K562 (cell line): ENCODE measurements at regions not wholly inside any gene's neighbourhood (a gene's known extent, or its start where the extent isn't known, plus 50 kb on each side); places are given as distances from the start of the nearest gene placed in this dataset.

ENCODE experiments used
- ATAC-seq: fragments of 200-7000 bp; cut with Tn5 transposase; 3 replicates; pipeline ENCODE4 v1.9.1; 2020; ENCODE audit warnings: moderate library complexity
- BruUV-seq: library from RNA; stranded (reverse); fragments of 400-500 nt; replicated peaks from 2 replicates; lab custom pipeline; 2021; lab: Mats Ljungman, UMichigan
- CTCF ChIA-PET: fragments of 300-600 bp; formaldehyde crosslinking; extraction: SDS; loops from one replicate; lab custom pipeline; 2021; ENCODE audit warnings: low intra/inter-chr PET ratio; lab: Yijun Ruan, JAX
- POLR2A ChIA-PET: fragments of 300-600, 350-650 bp; sonication (Branson Sonifier 250); formaldehyde crosslinking; extraction: SDS; loops from one replicate; lab custom pipeline; 2021; ENCODE audit warnings: antibody characterized with exemption, inconsistent platforms; lab: Yijun Ruan, JAX
- DNase-seq, 4 experiments: peaks; one replicate each; pipeline versions ENCODE4 v3.0.0 to v3.0.0-alpha.2; 2011 to 2018; ENCODE audit warnings: low spot score in 3 of 4, mixed read lengths in 3 of 4; ENCODE audit errors: extremely low read depth in 1 of 4
- FAIRE-seq: peaks from 2 replicates; lab custom pipeline; 2011; peaks lifted over from hg19 to GRCh38; lab: Jason Lieb, UNC
- H2AFZ ChIP-seq: 2 replicates; pipeline ENCODE4 v1.6.0; 2011; ENCODE audit warnings: low read depth, low read length, control low read depth, inconsistent platforms
- H3K27ac ChIP-seq: fragments of 200-600 bp; 3 replicates; pipeline ENCODE4 v1.8.0; 2011; ENCODE audit warnings: low read depth, mild to moderate bottlenecking, control low read depth, inconsistent platforms, low read length, moderate library complexity, mixed read lengths; ENCODE audit errors: extremely low read depth
- H3K27me3 ChIP-seq, 2 experiments: fragments of 300-600 bp in 1 of 2; 2 replicates in 1 of 2; 3 replicates in 1 of 2; pipeline versions ENCODE4 v1.6.0 to v1.8.0; 2011; ENCODE audit warnings: inconsistent platforms in 2 of 2, low read length in 2 of 2, mild to moderate bottlenecking in 1 of 2, mixed read lengths in 1 of 2, moderate library complexity in 1 of 2; ENCODE audit not compliant: control insufficient read depth in 2 of 2, insufficient read depth in 2 of 2
- H3K36me3 ChIP-seq: fragments of 300-600 bp; 3 replicates; pipeline ENCODE4 v1.8.0; 2011; ENCODE audit warnings: mild to moderate bottlenecking, low read length, inconsistent platforms; ENCODE audit not compliant: control insufficient read depth, insufficient read depth
- H3K4me1 ChIP-seq, 2 experiments: fragments of 200-600 bp in 1 of 2; replicated peaks in 1 of 2; 2 replicates in 1 of 2; 3 replicates in 1 of 2; pipeline versions ENCODE4 v1.5.1 to v1.8.0; 2011; ENCODE audit warnings: inconsistent platforms in 2 of 2, low read length in 2 of 2, mild to moderate bottlenecking in 1 of 2, mixed read lengths in 1 of 2, moderate library complexity in 1 of 2; ENCODE audit not compliant: control insufficient read depth in 2 of 2, insufficient read depth in 2 of 2
- H3K4me2 ChIP-seq: 2 replicates; pipeline ENCODE4 v1.6.1; 2011; ENCODE audit warnings: low read length, control low read depth, inconsistent platforms, mixed read lengths; ENCODE audit not compliant: insufficient read depth
- H3K4me3 ChIP-seq: fragments of 200-600 bp; sonication (generic), shearing (Covaris generic); 2 replicates; pipeline ENCODE4 v1.5.1; 2016; ENCODE audit warnings: control low read depth, inconsistent platforms
- H3K79me2 ChIP-seq: fragments of 200-600 bp; 3 replicates; pipeline ENCODE4 v1.8.0; 2011; ENCODE audit warnings: low read length, inconsistent platforms; ENCODE audit not compliant: control insufficient read depth, insufficient read depth
- H3K9ac ChIP-seq, 2 experiments: 2 replicates each; pipeline versions ENCODE4 v1.6.0 to v1.6.1; 2011; ENCODE audit warnings: low read depth in 2 of 2, low read length in 2 of 2, control low read depth in 1 of 2, inconsistent platforms in 1 of 2, mild to moderate bottlenecking in 1 of 2, mixed read lengths in 1 of 2; ENCODE audit not compliant: insufficient read depth in 1 of 2
- H3K9me1 ChIP-seq: one replicate; pipeline ENCODE4 v1.6.0; 2011; ENCODE audit warnings: inconsistent platforms, mild to moderate bottlenecking, low read length, moderate library complexity; ENCODE audit not compliant: control insufficient read depth, insufficient read depth
- H3K9me3 ChIP-seq: replicated peaks from 2 replicates; pipeline ENCODE4 v1.5.1; 2011; ENCODE audit warnings: low read depth, low read length, inconsistent platforms; ENCODE audit not compliant: control insufficient read depth, insufficient read depth
- H4K20me1 ChIP-seq: replicated peaks from 2 replicates; pipeline ENCODE4 v1.6.1; 2011; ENCODE audit warnings: low read length, inconsistent platforms, mixed read lengths; ENCODE audit not compliant: control insufficient read depth, insufficient read depth
- HDGF ChIP-seq: fragments of 450-650 bp; IDR thresholded peaks from 2 replicates; pipeline ENCODE4 v1.6.1; 2016
- MITF ChIP-seq: IDR thresholded peaks from 2 replicates; pipeline ENCODE4 v1.6.1; 2014; ENCODE audit warnings: antibody characterized with exemption
- MTA2 ChIP-seq: fragments of 450-650 bp; IDR thresholded peaks from 2 replicates; pipeline ENCODE4 v1.6.1; 2016; ENCODE audit warnings: low read depth
- MYBL2 ChIP-seq, 2 experiments: fragments of 450-650 bp in 1 of 2; sonication (generic) in 1 of 2; formaldehyde crosslinking in 1 of 2; IDR thresholded peaks; 2 replicates each; pipeline versions ENCODE4 v1.6.1 to v1.8.1; 2017 to 2022; ENCODE audit warnings: borderline replicate concordance in 1 of 2, inconsistent platforms in 1 of 2, low read depth in 1 of 2, mild to moderate bottlenecking in 1 of 2, missing genetic modification reagents in 1 of 2, moderate library complexity in 1 of 2
- PBX2 ChIP-seq, 2 experiments: IDR thresholded peaks in 1 of 2; conservative IDR thresholded peaks in 1 of 2; 2 replicates each; pipeline ENCODE4 v1.6.1; 2016; ENCODE audit warnings: low read depth in 2 of 2, mild to moderate bottlenecking in 1 of 2, missing compliant biosample characterization in 1 of 2, missing genetic modification characterization in 1 of 2, moderate library complexity in 1 of 2
- SIN3B ChIP-seq: fragments of 450-650 bp; IDR thresholded peaks from 2 replicates; pipeline ENCODE4 v1.6.1; 2017; ENCODE audit warnings: low read depth, mild to moderate bottlenecking, moderate library complexity
- ZNF408 ChIP-seq: fragments of 250-450 bp; sonication (Bioruptor Pico); IDR thresholded peaks from 2 replicates; pipeline ENCODE4 v1.4.0; 2020; ENCODE audit warnings: low read depth, mild to moderate bottlenecking, moderate library complexity
- ZNF76 ChIP-seq: fragments of 250-450 bp; sonication (Bioruptor Pico); IDR thresholded peaks from 2 replicates; pipeline ENCODE4 v1.4.0; 2020; ENCODE audit warnings: mild to moderate bottlenecking, moderate library complexity, borderline replicate concordance
- WGBS: fragments of 100-300 bp; shearing (Covaris generic); methylation state at CpG from one replicate; pipeline ENCODE4 v1.1.6; 2016; ENCODE audit warnings: low coverage, mixed read lengths; ENCODE audit not compliant: insufficient coverage; ENCODE audit errors: missing lambda C conversion rate; 5-methylcytosine and 5-hydroxymethylcytosine counted together
- in situ Hi-C: fragments of 300-500 bp; cut with MboI; formaldehyde crosslinking; loops from 4 replicates; pipeline ENCODE4 v1.15.0; 2018; ENCODE audit warnings: inconsistent platforms, mixed read lengths
- intact Hi-C: fragments of 100-400 bp; cut with micrococcal nuclease; formaldehyde crosslinking; loops from 2 replicates; pipeline ENCODE4 v1.14.2; 2022
- TF ChIP-seq, protein P1 (sequence below): fragments of 250-450 bp; sonication (Bioruptor Pico); IDR thresholded peaks from 2 replicates; pipeline ENCODE4 v1.4.0; 2020; ENCODE audit warnings: mild to moderate bottlenecking
- TF ChIP-seq, protein P2 (sequence below): sonication (generic); formaldehyde crosslinking; IDR thresholded peaks from 2 replicates; pipeline ENCODE4 v1.8.0; 2022; ENCODE audit warnings: mild to moderate bottlenecking, missing genetic modification reagents

- TF ChIP-seq SIN3B (no peak), PBX2 (CRISPR knock-in tag; IDR thresholded peaks at IDR 0.05; ENCODE audit: low read depth) (no peak), PBX2 (tag; conservative IDR thresholded peaks at IDR 0.05; ENCODE audit: low read depth) (no peak), HDGF (no peak), ZNF76 (CRISPR knock-in tag) (no peak), MYBL2 (IDR thresholded peaks at IDR 0.05; ENCODE audit: low read depth) (no peak), MYBL2 (CRISPR knock-in tag; IDR thresholded peaks at IDR 0.05; ENCODE audit: borderline replicate concordance) (no peak), MITF (no peak), ZNF408 (CRISPR knock-in tag) (no peak), MTA2 (no peak)
- TF ChIP-seq, protein P1, sequence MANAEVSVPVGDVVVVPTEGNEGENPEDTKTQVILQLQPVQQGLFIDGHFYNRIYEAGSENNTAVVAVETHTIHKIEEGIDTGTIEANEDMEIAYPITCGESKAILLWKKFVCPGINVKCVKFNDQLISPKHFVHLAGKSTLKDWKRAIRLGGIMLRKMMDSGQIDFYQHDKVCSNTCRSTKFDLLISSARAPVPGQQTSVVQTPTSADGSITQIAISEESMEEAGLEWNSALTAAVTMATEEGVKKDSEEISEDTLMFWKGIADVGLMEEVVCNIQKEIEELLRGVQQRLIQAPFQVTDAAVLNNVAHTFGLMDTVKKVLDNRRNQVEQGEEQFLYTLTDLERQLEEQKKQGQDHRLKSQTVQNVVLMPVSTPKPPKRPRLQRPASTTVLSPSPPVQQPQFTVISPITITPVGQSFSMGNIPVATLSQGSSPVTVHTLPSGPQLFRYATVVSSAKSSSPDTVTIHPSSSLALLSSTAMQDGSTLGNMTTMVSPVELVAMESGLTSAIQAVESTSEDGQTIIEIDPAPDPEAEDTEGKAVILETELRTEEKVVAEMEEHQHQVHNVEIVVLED = no peak
- TF ChIP-seq, protein P2, sequence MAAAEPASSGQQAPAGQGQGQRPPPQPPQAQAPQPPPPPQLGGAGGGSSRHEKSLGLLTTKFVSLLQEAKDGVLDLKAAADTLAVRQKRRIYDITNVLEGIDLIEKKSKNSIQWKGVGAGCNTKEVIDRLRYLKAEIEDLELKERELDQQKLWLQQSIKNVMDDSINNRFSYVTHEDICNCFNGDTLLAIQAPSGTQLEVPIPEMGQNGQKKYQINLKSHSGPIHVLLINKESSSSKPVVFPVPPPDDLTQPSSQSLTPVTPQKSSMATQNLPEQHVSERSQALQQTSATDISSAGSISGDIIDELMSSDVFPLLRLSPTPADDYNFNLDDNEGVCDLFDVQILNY = no peak
- TF ChIP-seq, all 486 proteins: peak for 0
- Histone ChIP-seq H2AFZ (no peak overlapping the region), H3K4me3 (no peak overlapping the region), H3K9me3 (no peaks in the 10 kb centered on the region), H3K9ac (no peak overlapping the region), H3K27me3 (no peaks in the 10 kb centered on the region), H3K9me1 (no peaks in the 10 kb centered on the region), H3K4me2 (no peak overlapping the region), H3K4me1 (no peaks in the 10 kb centered on the region), H4K20me1 (no peaks in the 10 kb centered on the region), H3K79me2 (no peaks in the 10 kb centered on the region), H3K36me3 (no peaks in the 10 kb centered on the region), H3K27ac (no peak overlapping the region)
- in situ Hi-C loops = loop anchor here (10.0 kb wide), 1 partner anchor 1052 kb away; no protein-coding TSS in a partner anchor
- FAIRE-seq (no peak), DNase-seq (no peak), ATAC-seq (no peak)
- 16% methylated on average over 1 of the region's 1 CpG for WGBS
- CTCF ChIA-PET = no interaction called here
- BruUV-seq = no TSS peak
- intact Hi-C loops = no loop called here
- POLR2A ChIA-PET = no interaction called here
Measured at GRCh38 chr2:58466804-58467203, 225.7 kb upstream of the FANCL start.
